CD14-positive monocyte (primary cell): ENCODE measurements at regions not wholly inside any gene's neighbourhood (a gene's known extent, or its start where the extent isn't known, plus 50 kb on each side); places are given as distances from the start of the nearest gene placed in this dataset.

Experiments used
- DNase-seq, 3 donors: peaks; one replicate each; pipeline ENCODE4 v3.0.0-alpha.2; 2011 to 2022
- H2AFZ ChIP-seq: 2 replicates; pipeline ENCODE4 v1.6.0; 2012; ENCODE audit warnings: mild to moderate bottlenecking, low read depth, low read length, inconsistent platforms; ENCODE audit not compliant: insufficient read depth, poor library complexity, severe bottlenecking
- H3K27ac ChIP-seq, 2 donors: 1 replicate in 1 of 2; 2 replicates in 1 of 2; pipeline ENCODE4 v1.5.1; 2012 to 2013; ENCODE audit warnings: low read length in 2 of 2, control low read depth in 1 of 2, inconsistent platforms in 1 of 2, low read depth in 1 of 2, mild to moderate bottlenecking in 1 of 2
- H3K27me3 ChIP-seq, 2 donors: one replicate each; pipeline versions ENCODE4 v1.6.0 to v1.6.1; 2011 to 2013; ENCODE audit warnings: low read length in 2 of 2; ENCODE audit not compliant: control insufficient read depth in 2 of 2, insufficient read depth in 2 of 2
- H3K36me3 ChIP-seq, 2 donors: replicated peaks in 1 of 2; 1 replicate in 1 of 2; 2 replicates in 1 of 2; pipeline versions ENCODE4 v1.5.1 to v1.6.1; 2012 to 2013; ENCODE audit warnings: low read length in 2 of 2, control low read depth in 1 of 2, inconsistent platforms in 1 of 2, mild to moderate bottlenecking in 1 of 2; ENCODE audit not compliant: insufficient read depth in 2 of 2, control insufficient read depth in 1 of 2
- H3K4me1 ChIP-seq, 2 donors: 1 replicate in 1 of 2; 2 replicates in 1 of 2; pipeline versions ENCODE4 v1.5.1 to v1.6.1; 2012 to 2013; ENCODE audit warnings: low read length in 2 of 2, control low read depth in 1 of 2, inconsistent platforms in 1 of 2, mild to moderate bottlenecking in 1 of 2, moderate library complexity in 1 of 2; ENCODE audit not compliant: insufficient read depth in 2 of 2, control insufficient read depth in 1 of 2
- H3K4me2 ChIP-seq: replicated peaks from 2 replicates; pipeline ENCODE3; 2012; ENCODE audit warnings: low read length, moderate library complexity, mild to moderate bottlenecking; ENCODE audit not compliant: poor library complexity, severe bottlenecking; ENCODE audit errors: extremely low read depth
- H3K4me3 ChIP-seq, 3 experiments: fragments of 200-600 bp in 1 of 3; sonication (generic) in 1 of 3; replicated peaks in 1 of 3; 1 replicate in 2 of 3; 2 replicates in 1 of 3; pipeline ENCODE4 v1.5.1; 2011 to 2013; ENCODE audit warnings: low read length in 3 of 3, mild to moderate bottlenecking in 3 of 3, control low read depth in 2 of 3, low read depth in 2 of 3, inconsistent platforms in 1 of 3, moderate library complexity in 1 of 3
- H3K79me2 ChIP-seq: 2 replicates; pipeline ENCODE4 v1.6.0; 2012; ENCODE audit warnings: mild to moderate bottlenecking, control low read depth, inconsistent platforms, low read length, moderate library complexity; ENCODE audit not compliant: insufficient read depth
- H3K9ac ChIP-seq: 2 replicates; pipeline ENCODE4 v1.6.0; 2017; ENCODE audit warnings: low read length, mild to moderate bottlenecking; ENCODE audit not compliant: insufficient read depth, poor library complexity, severe bottlenecking
- H3K9me3 ChIP-seq, 2 donors: replicated peaks in 1 of 2; 1 replicate in 1 of 2; 2 replicates in 1 of 2; pipeline versions ENCODE4 v1.5.1 to v1.6.1; 2012 to 2013; ENCODE audit warnings: low read length in 2 of 2, control low read depth in 1 of 2; ENCODE audit not compliant: control insufficient read depth in 1 of 2, insufficient read depth in 1 of 2
- H4K20me1 ChIP-seq: 2 replicates; pipeline ENCODE4 v1.6.0; 2012; ENCODE audit warnings: mild to moderate bottlenecking, low read length, control low read depth, moderate library complexity; ENCODE audit not compliant: insufficient read depth
- H3K27ac Mint-ChIP-seq, 7 donors: one replicate each; pipeline ENCODE4 v1.8.0; 2020; ENCODE audit warnings: mild to moderate bottlenecking in 7 of 7, mixed read lengths in 7 of 7, moderate library complexity in 6 of 7, inconsistent platforms in 2 of 7
- H3K27me3 Mint-ChIP-seq, 3 donors: one replicate each; pipeline ENCODE4 v1.8.0; 2021 to 2022; ENCODE audit warnings: low read depth in 3 of 3, mild to moderate bottlenecking in 3 of 3, mixed read lengths in 3 of 3, moderate library complexity in 3 of 3, inconsistent platforms in 1 of 3
- H3K36me3 Mint-ChIP-seq, 2 donors: one replicate each; pipeline ENCODE4 v1.8.0; 2020; ENCODE audit warnings: mixed read lengths in 2 of 2, inconsistent platforms in 1 of 2, mild to moderate bottlenecking in 1 of 2
- H3K4me1 Mint-ChIP-seq: one replicate; pipeline ENCODE4 v1.8.0; 2020; ENCODE audit warnings: mild to moderate bottlenecking, mixed read lengths
- H3K4me3 Mint-ChIP-seq, 2 donors: one replicate each; pipeline ENCODE4 v1.8.0; 2020; ENCODE audit warnings: mild to moderate bottlenecking in 2 of 2, mixed read lengths in 2 of 2, moderate library complexity in 1 of 2
- H3K9me3 Mint-ChIP-seq, 7 donors: one replicate each; pipeline ENCODE4 v1.8.0; 2020 to 2022; ENCODE audit warnings: mixed read lengths in 7 of 7, mild to moderate bottlenecking in 6 of 7, moderate library complexity in 6 of 7, inconsistent platforms in 2 of 7
- WGBS: methylation state at CpG from one replicate; pipeline ENCODE4 v1.1.5; 2013; ENCODE audit warnings: missing lambda C conversion rate; ENCODE audit not compliant: insufficient coverage; 5-methylcytosine and 5-hydroxymethylcytosine counted together
- intact Hi-C, 2 donors: fragments of 100-400 bp; cut with micrococcal nuclease; formaldehyde crosslinking; loops; one replicate each; pipeline versions ENCODE4 v1.15.0 to v1.15.1; 2023
- TF ChIP-seq, protein P1 (sequence below): fragments of 200-600 bp; IDR thresholded peaks from one replicate; pipeline ENCODE4 v1.8.0; 2022; ENCODE audit warnings: antibody characterized with exemption, mild to moderate bottlenecking

DNA sequence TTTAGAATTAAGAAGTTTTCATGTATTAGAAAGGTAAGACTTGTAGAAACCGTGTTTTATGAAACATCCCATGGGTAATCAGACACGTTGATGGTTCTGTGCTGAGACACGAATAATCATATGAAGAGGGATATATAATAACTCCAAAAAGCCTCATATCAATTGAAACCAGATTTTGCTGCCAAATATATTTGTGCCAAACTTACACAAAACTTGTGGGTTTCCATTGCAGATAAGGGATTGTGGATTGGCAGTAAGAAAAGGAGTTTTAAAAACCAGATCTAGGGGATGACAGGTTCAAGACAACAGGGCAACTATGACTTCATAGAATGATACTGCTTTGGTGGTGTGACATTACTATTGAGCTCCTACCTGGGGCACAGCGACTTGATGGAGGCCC is 616.1 kb downstream of the BCOR start:
- Mint-ChIP-seq H3K4me1 (peaks cover 4% of the 10 kb centered on the region), H3K27ac (no peak overlapping the region), H3K36me3 (no peaks in the 10 kb centered on the region), H3K27me3 (peaks cover 3 to 8% (median 4%) of the 10 kb centered on the region in 3 donors), H3K9me3 (peaks cover 0 to 2% (median 0%) of the 10 kb centered on the region in 7 donors), H3K4me3 (no peak overlapping the region)
- Histone ChIP-seq H3K4me3 (no peak overlapping the region), H4K20me1 (no peaks in the 10 kb centered on the region), H3K36me3 (no peaks in the 10 kb centered on the region), H3K4me1 (peaks cover 7 to 8% of the 10 kb centered on the region in 2 donors), H3K4me2 (no peak overlapping the region), H3K9me3 (no peaks in the 10 kb centered on the region), H3K79me2 (no peaks in the 10 kb centered on the region), H3K27me3 (no peaks in the 10 kb centered on the region), H3K9ac (no peak overlapping the region), H2AFZ (no peak overlapping the region), H3K27ac (no peak overlapping the region)
- intact Hi-C loops, result no loop called here
- no CpG with 5 or more reads among the region's 4 CpGs for WGBS
- DNase-seq, result no peak
- TF ChIP-seq, protein P1, sequence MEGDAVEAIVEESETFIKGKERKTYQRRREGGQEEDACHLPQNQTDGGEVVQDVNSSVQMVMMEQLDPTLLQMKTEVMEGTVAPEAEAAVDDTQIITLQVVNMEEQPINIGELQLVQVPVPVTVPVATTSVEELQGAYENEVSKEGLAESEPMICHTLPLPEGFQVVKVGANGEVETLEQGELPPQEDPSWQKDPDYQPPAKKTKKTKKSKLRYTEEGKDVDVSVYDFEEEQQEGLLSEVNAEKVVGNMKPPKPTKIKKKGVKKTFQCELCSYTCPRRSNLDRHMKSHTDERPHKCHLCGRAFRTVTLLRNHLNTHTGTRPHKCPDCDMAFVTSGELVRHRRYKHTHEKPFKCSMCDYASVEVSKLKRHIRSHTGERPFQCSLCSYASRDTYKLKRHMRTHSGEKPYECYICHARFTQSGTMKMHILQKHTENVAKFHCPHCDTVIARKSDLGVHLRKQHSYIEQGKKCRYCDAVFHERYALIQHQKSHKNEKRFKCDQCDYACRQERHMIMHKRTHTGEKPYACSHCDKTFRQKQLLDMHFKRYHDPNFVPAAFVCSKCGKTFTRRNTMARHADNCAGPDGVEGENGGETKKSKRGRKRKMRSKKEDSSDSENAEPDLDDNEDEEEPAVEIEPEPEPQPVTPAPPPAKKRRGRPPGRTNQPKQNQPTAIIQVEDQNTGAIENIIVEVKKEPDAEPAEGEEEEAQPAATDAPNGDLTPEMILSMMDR, result no peak

DNA sequence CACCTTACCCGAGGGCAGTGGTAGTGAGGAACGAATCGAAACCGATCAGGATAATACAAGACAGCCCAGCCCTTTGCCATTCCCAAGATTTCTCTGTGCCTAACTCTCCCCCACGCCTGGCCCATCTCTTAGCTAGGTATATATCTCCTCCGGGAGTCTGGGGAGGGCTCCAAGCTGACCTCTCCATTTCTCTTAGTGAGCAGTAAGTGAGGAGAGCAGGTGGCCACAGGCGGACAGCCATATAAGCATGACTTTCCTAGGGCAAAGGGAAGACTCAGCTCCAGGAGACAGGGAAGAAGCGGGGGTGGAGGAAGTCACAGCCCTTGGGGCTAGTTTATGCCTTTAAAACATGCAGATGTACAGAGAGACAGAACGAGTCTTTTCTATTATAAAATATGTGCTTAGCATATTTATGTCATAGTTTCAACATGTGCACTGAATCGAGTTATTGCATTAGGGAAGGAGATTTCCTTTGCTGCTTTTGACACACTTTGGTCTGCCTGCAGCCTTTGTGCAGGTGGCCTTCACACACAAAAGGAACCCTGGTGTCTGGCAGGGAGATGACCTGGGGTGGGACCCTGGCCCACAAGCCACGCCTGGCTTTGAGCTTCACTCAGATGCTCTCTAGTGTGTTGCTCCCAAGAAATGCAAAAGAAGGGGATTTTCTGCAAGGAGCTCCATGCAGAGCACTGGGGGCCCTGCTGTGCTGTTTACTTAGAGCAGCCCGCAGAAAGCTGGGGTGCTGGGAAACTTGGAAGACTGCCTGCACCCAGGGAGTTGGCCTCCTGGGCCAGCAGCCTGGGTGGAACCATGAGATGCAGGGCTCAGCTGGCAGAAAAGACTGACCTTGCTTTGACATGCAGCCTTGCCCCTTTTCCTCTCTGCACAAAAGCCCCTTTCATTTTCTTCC is 613.3 kb downstream of the BCOR start:
- TF ChIP-seq, protein P1, result no peak
- Mint-ChIP-seq H3K4me1 (no peaks in the 10 kb centered on the region), H3K36me3 (no peaks in the 10 kb centered on the region), H3K9me3 (peaks cover 0 to 2% (median 0%) of the 10 kb centered on the region in 7 donors), H3K27ac (no peak overlapping the region), H3K4me3 (no peak overlapping the region), H3K27me3 (peaks cover under 1 to 3% (median 2%) of the 10 kb centered on the region in 3 donors)
- no peaks in the 10 kb centered on the region for H3K9me3 ChIP-seq
- no peak overlapping the region for H2AFZ ChIP-seq
- H3K27me3 ChIP-seq, result no peaks in the 10 kb centered on the region
- H3K27ac ChIP-seq, result no peak overlapping the region
- H3K4me1 ChIP-seq, result no peaks in the 10 kb centered on the region
- no peak for DNase-seq
- WGBS, result 78% methylated on average over 1 of the region's 12 CpGs
- H3K9ac ChIP-seq, result no peak overlapping the region
- H3K36me3 ChIP-seq, result no peaks in the 10 kb centered on the region
- intact Hi-C loops, result no loop called here
- H4K20me1 ChIP-seq, result no peaks in the 10 kb centered on the region
- no peak overlapping the region for H3K4me3 ChIP-seq
- no peak overlapping the region for H3K4me2 ChIP-seq
- H3K79me2 ChIP-seq, result no peaks in the 10 kb centered on the region
